HepG2 (cell line): ENCODE measurements at regions not wholly inside any gene's neighbourhood (a gene's known extent, or its start where the extent isn't known, plus 50 kb on each side); places are given as distances from the start of the nearest gene placed in this dataset.

Experiments used
- ATAC-seq: fragments of 200-7000 bp; cut with Tn5 transposase; 3 replicates; pipeline ENCODE4 v1.9.1; 2020; ENCODE audit warnings: mild to moderate bottlenecking, moderate library complexity
- BruUV-seq: library from RNA; stranded (reverse); fragments of 400-500 nt; replicated peaks from 2 replicates; lab custom pipeline; 2021; lab: Mats Ljungman, UMichigan
- CTCF ChIA-PET: fragments of 300-600 bp; formaldehyde crosslinking; extraction: SDS; loops from one replicate; lab custom pipeline; 2021; ENCODE audit warnings: low total read pairs, inconsistent platforms, low intra/inter-chr PET ratio; lab: Yijun Ruan, JAX
- POLR2A ChIA-PET: fragments of 350-600 bp; sonication (Branson Sonifier 250); formaldehyde crosslinking; loops from one replicate; lab custom pipeline; 2020; ENCODE audit warnings: antibody characterized with exemption, inconsistent platforms; lab: Yijun Ruan, JAX
- DNase-seq: peaks from one replicate; pipeline ENCODE4 v3.0.0-alpha.2; 2015; ENCODE audit warnings: low spot score
- FAIRE-seq: peaks from 3 replicates; lab custom pipeline; 2011; peaks lifted over from hg19 to GRCh38; lab: Jason Lieb, UNC
- H2AFZ ChIP-seq: one replicate; pipeline ENCODE4 v1.6.1; 2011; ENCODE audit warnings: low read length, inconsistent platforms
- H3K27ac ChIP-seq: fragments of 300-600 bp; 3 replicates; pipeline ENCODE4 v1.8.0; 2011; ENCODE audit warnings: mixed run types, mild to moderate bottlenecking, mixed read lengths, low read length, inconsistent platforms; ENCODE audit not compliant: insufficient read depth; ENCODE audit errors: extremely low read length
- H3K27me3 ChIP-seq, 2 experiments: fragments of 200-600 bp in 1 of 2; 2 replicates in 1 of 2; 3 replicates in 1 of 2; pipeline versions ENCODE4 v1.6.0 to v1.8.0; 2011; ENCODE audit warnings: low read length in 2 of 2, mild to moderate bottlenecking in 2 of 2, moderate library complexity in 2 of 2, inconsistent platforms in 1 of 2; ENCODE audit not compliant: insufficient read depth in 2 of 2, control insufficient read depth in 1 of 2
- H3K36me3 ChIP-seq, 2 experiments: fragments of 200-600 bp in 1 of 2; replicated peaks in 1 of 2; 2 replicates in 1 of 2; 3 replicates in 1 of 2; pipeline versions ENCODE4 v1.5.1 to v1.8.0; 2011; ENCODE audit warnings: low read length in 2 of 2, inconsistent platforms in 1 of 2; ENCODE audit not compliant: insufficient read depth in 2 of 2, control insufficient read depth in 1 of 2
- H3K4me1 ChIP-seq: 2 replicates; pipeline ENCODE4 v1.5.1; 2012; ENCODE audit warnings: low read length, inconsistent platforms; ENCODE audit not compliant: insufficient read depth
- H3K4me2 ChIP-seq: 2 replicates; pipeline ENCODE4 v1.6.0; 2011; ENCODE audit warnings: low read depth, low read length, inconsistent platforms
- H3K4me3 ChIP-seq, 3 experiments: fragments of 200-600 bp in 1 of 3; sonication (generic), shearing (Covaris generic) in 1 of 3; replicated peaks in 1 of 3; 2 replicates each; pipeline ENCODE4 v1.5.1; 2011 to 2016; ENCODE audit warnings: low read length in 3 of 3, inconsistent platforms in 2 of 3, low read depth in 2 of 3, mild to moderate bottlenecking in 2 of 3, control low read depth in 1 of 3, mixed read lengths in 1 of 3; ENCODE audit not compliant: insufficient read depth in 1 of 3
- H3K79me2 ChIP-seq: one replicate; pipeline ENCODE4 v1.6.1; 2011; ENCODE audit warnings: low read length, inconsistent platforms; ENCODE audit not compliant: insufficient read depth
- H3K9ac ChIP-seq: 2 replicates; pipeline ENCODE4 v1.6.0; 2011; ENCODE audit warnings: mild to moderate bottlenecking, low read depth, low read length, inconsistent platforms; ENCODE audit not compliant: insufficient read depth
- H3K9me3 ChIP-seq: 2 replicates; pipeline ENCODE4 v1.5.1; 2012; ENCODE audit warnings: mild to moderate bottlenecking, low read length
- H4K20me1 ChIP-seq: 2 replicates; pipeline ENCODE4 v1.6.0; 2011; ENCODE audit warnings: inconsistent platforms, mild to moderate bottlenecking, low read length, moderate library complexity; ENCODE audit not compliant: insufficient read depth
- DBP ChIP-seq: sonication (generic); formaldehyde crosslinking; IDR thresholded peaks from 2 replicates; pipeline ENCODE4 v1.4.0; 2020; ENCODE audit warnings: missing genetic modification reagents; ENCODE audit errors: not compliant biosample characterization
- HNRNPH1 ChIP-seq: fragments of 200-400 bp; formaldehyde crosslinking; optimal IDR thresholded peaks from 2 replicates; pipeline ENCODE3; 2017; ENCODE audit warnings: mild to moderate bottlenecking, low read depth, low read length
- NFIC ChIP-seq: IDR thresholded peaks from 2 replicates; pipeline ENCODE4 v1.6.1; 2012; ENCODE audit warnings: mild to moderate bottlenecking, low read length, inconsistent platforms
- NFYC ChIP-seq: IDR thresholded peaks from 2 replicates; pipeline ENCODE4 v1.6.1; 2016; ENCODE audit warnings: missing genetic modification reagents, missing compliant biosample characterization
- SMARCE1 ChIP-seq: fragments of 450-650 bp; IDR thresholded peaks from 2 replicates; pipeline ENCODE4 v1.6.1; 2017; ENCODE audit warnings: borderline replicate concordance
- ZC3H4 ChIP-seq: sonication (generic); formaldehyde crosslinking; IDR thresholded peaks from 2 replicates; pipeline ENCODE4 v1.4.0; 2020; ENCODE audit warnings: missing genetic modification reagents, borderline replicate concordance
- ZFP37 ChIP-seq: sonication (generic); formaldehyde crosslinking; IDR thresholded peaks from 2 replicates; pipeline ENCODE4 v1.4.0; 2020; ENCODE audit warnings: missing genetic modification reagents, borderline replicate concordance
- ZFP82 ChIP-seq: sonication (generic); formaldehyde crosslinking; IDR thresholded peaks from 2 replicates; pipeline ENCODE4 v1.5.1; 2020; ENCODE audit warnings: mild to moderate bottlenecking, missing genetic modification reagents, borderline replicate concordance
- ZGPAT ChIP-seq: IDR thresholded peaks from 2 replicates; pipeline ENCODE4 v1.6.1; 2016; ENCODE audit warnings: mild to moderate bottlenecking
- ZNF142 ChIP-seq: sonication (generic); formaldehyde crosslinking; IDR thresholded peaks from 2 replicates; pipeline ENCODE4 v1.4.0; 2020; ENCODE audit warnings: missing genetic modification reagents
- ZNF20 ChIP-seq: sonication (generic); formaldehyde crosslinking; IDR thresholded peaks from 2 replicates; pipeline ENCODE4 v1.4.0; 2020; ENCODE audit warnings: mild to moderate bottlenecking, moderate library complexity, missing genetic modification reagents
- ZNF34 ChIP-seq: sonication (generic); formaldehyde crosslinking; IDR thresholded peaks from 2 replicates; pipeline ENCODE4 v1.4.0; 2020; ENCODE audit warnings: mild to moderate bottlenecking, missing genetic modification reagents, borderline replicate concordance
- ZNF615 ChIP-seq: sonication (generic); formaldehyde crosslinking; IDR thresholded peaks from 2 replicates; pipeline ENCODE4 v1.5.0; 2020; ENCODE audit warnings: mild to moderate bottlenecking, missing genetic modification reagents, borderline replicate concordance
- ZNF773 ChIP-seq: sonication (generic); formaldehyde crosslinking; IDR thresholded peaks from 2 replicates; pipeline ENCODE4 v1.4.0; 2020; ENCODE audit warnings: missing genetic modification reagents, borderline replicate concordance
- in situ Hi-C: cut with HindIII; loops from 2 replicates; pipeline ENCODE4 v1.10.0; 2017; ENCODE audit warnings: low pct_unique_long_range_greater_than_20kb; ENCODE audit not compliant: extremely low pct_ligation_motif_present
- intact Hi-C: fragments of 100-400 bp; cut with micrococcal nuclease; formaldehyde crosslinking; loops from one replicate; pipeline ENCODE4 v1.10.0; 2022; ENCODE audit not compliant: unreplicated experiment
- TF ChIP-seq, protein P1 (sequence below): sonication (generic); formaldehyde crosslinking; IDR thresholded peaks from 2 replicates; pipeline ENCODE4 v1.9.0; 2021; ENCODE audit warnings: missing genetic modification reagents, mild to moderate bottlenecking, borderline replicate concordance

GRCh38 chr3:68290333-68290732 lies 635.9 kb upstream of the SUCLG2 start:
- H3K27ac ChIP-seq = no peak overlapping the region
- ATAC-seq (no peak), DNase-seq (no peak), FAIRE-seq (no peak)
- BruUV-seq = no TSS peak
- no peak overlapping the region for H3K4me2 ChIP-seq
- H3K27me3 ChIP-seq = no peaks in the 10 kb centered on the region; a peak in 1 of 5 replicates
- intact Hi-C loops = no loop called here
- CTCF ChIA-PET = no interaction called here
- H2AFZ ChIP-seq = no peak overlapping the region
- no peak overlapping the region for H3K9ac ChIP-seq
- in situ Hi-C loops = no loop called here
- no peaks in the 10 kb centered on the region for H3K79me2 ChIP-seq
- TF ChIP-seq ZFP82 (CRISPR knock-in tag) = no peak
- TF ChIP-seq SMARCE1 = no peak
- no peak for TF ChIP-seq ZNF773 (CRISPR knock-in tag)
- no peak for TF ChIP-seq ZNF34 (CRISPR knock-in tag)
- no peak for TF ChIP-seq HNRNPH1
- TF ChIP-seq, protein P1, sequence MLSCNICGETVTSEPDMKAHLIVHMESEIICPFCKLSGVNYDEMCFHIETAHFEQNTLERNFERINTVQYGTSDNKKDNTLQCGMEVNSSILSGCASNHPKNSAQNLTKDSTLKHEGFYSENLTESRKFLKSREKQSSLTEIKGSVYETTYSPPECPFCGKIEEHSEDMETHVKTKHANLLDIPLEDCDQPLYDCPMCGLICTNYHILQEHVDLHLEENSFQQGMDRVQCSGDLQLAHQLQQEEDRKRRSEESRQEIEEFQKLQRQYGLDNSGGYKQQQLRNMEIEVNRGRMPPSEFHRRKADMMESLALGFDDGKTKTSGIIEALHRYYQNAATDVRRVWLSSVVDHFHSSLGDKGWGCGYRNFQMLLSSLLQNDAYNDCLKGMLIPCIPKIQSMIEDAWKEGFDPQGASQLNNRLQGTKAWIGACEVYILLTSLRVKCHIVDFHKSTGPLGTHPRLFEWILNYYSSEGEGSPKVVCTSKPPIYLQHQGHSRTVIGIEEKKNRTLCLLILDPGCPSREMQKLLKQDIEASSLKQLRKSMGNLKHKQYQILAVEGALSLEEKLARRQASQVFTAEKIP (CRISPR knock-in tag) = no peak
- TF ChIP-seq ZNF142 = no peak
- no peak for TF ChIP-seq ZNF20 (CRISPR knock-in tag)
- no peak for TF ChIP-seq NFYC (CRISPR knock-in tag)
- TF ChIP-seq ZNF615 (CRISPR knock-in tag) = no peak
- TF ChIP-seq NFIC = no peak
- no peak for TF ChIP-seq ZFP37 (CRISPR knock-in tag)
- TF ChIP-seq DBP (CRISPR knock-in tag) = no peak
- TF ChIP-seq ZGPAT (CRISPR knock-in tag) = no peak
- no peak for TF ChIP-seq ZC3H4 (CRISPR knock-in tag)
- TF ChIP-seq, all 625 proteins: peak for 0
- no peaks in the 10 kb centered on the region for H3K4me1 ChIP-seq
- H3K4me3 ChIP-seq = no peak overlapping the region
- H3K9me3 ChIP-seq = no peaks in the 10 kb centered on the region
- H4K20me1 ChIP-seq = no peaks in the 10 kb centered on the region
- no peaks in the 10 kb centered on the region for H3K36me3 ChIP-seq
- POLR2A ChIA-PET = no interaction called here
